22Rv1 (cell line): ENCODE measurements at regions not wholly inside any gene's neighbourhood (a gene's known extent, or its start where the extent isn't known, plus 50 kb on each side); places are given as distances from the start of the nearest gene placed in this dataset.

Experiments used
- CTCF ChIP-seq: fragments of 450-650 bp; IDR thresholded peaks from 2 replicates; pipeline ENCODE4 v1.5.1; 2017; ENCODE audit warnings: mild to moderate bottlenecking
- ZFX ChIP-seq: fragments of 450-650 bp; IDR thresholded peaks from 2 replicates; pipeline ENCODE4 v1.6.1; 2017; ENCODE audit warnings: antibody characterized with exemption, borderline replicate concordance

- no peak for TF ChIP-seq CTCF
- no peak for TF ChIP-seq ZFX
Measured at GRCh38 chr5:171650597-171650996, 135.0 kb upstream of the SMIM23 start.
